ENCODE measurements at regions not wholly inside any gene's neighbourhood (a gene's known extent, or its start where the extent isn't known, plus 50 kb on each side); places are given as distances from the start of the nearest gene placed in this dataset.

GRCh38 chr18:46293742-46294181, 189.6 kb downstream of the HAUS1 start:
- TF ChIP-seq HEYL (CRISPR knock-in tag; IDR thresholded peaks at IDR 0.05) (no peak), EHMT2 (IDR thresholded peaks at IDR 0.05; ENCODE audit: low read depth) (no peak), KDM5A (IDR thresholded peaks at IDR 0.05) (no peak), JUNB (IDR thresholded peaks at IDR 0.05) (no peak), EP300 (IDR thresholded peaks at IDR 0.05) (no peak), FOSB (CRISPR knock-in tag; IDR thresholded peaks at IDR 0.05) (no peak), REST (IDR thresholded peaks at IDR 0.05) (no peak), ZSCAN20 (CRISPR knock-in tag; IDR thresholded peaks at IDR 0.05) (no peak), EHF (CRISPR knock-in tag; IDR thresholded peaks at IDR 0.05) (no peak), TFCP2L1 (CRISPR knock-in tag; IDR thresholded peaks at IDR 0.05) (no peak), CHD2 (IDR thresholded peaks at IDR 0.05; ENCODE audit: low read length, partially characterized antibody) (no peak), PBX3 (IDR thresholded peaks at IDR 0.05) (no peak), MYC (IDR thresholded peaks at IDR 0.05; ENCODE audit: borderline replicate concordance, low read length) (no peak), PHF8 (IDR thresholded peaks at IDR 0.05; ENCODE audit: borderline replicate concordance, low read depth) (no peak)
- no peak overlapping the region for H3K27ac ChIP-seq
- H3K4me3 ChIP-seq: no peak overlapping the region
- no peak overlapping the region for H3K4me2 ChIP-seq
- no peaks in the 10 kb centered on the region for H3K4me1 ChIP-seq
- ChIA-PET CTCF (interaction anchor here (0.8 to 2.8 kb wide), 2 partner anchors 13 to 125 kb away, joined by 3 to 8 read pairs; no protein-coding TSS in a partner anchor), POLR2A (no interaction called here)
- no peak for ATAC-seq
- WGBS (ENCODE audit: missing lambda C conversion rate): 58% methylated on average over 5 of the region's 5 CpGs
- no peak for FAIRE-seq
- no peak for DNase-seq (ENCODE audit: low read depth in 1 of 2, low spot score in 1 of 2)
- no peaks in the 10 kb centered on the region for H3K9me3 ChIP-seq

GRCh38 chr18:46294318-46294717, 190.1 kb downstream of the HAUS1 start:
- Histone ChIP-seq H3K4me1 (no peaks in the 10 kb centered on the region), H3K4me2 (no peak overlapping the region), H3K9me3 (no peaks in the 10 kb centered on the region), H3K4me3 (no peak overlapping the region), H3K27ac (no peak overlapping the region)
- ChIA-PET CTCF (interaction anchor here (0.8 to 2.8 kb wide), 2 partner anchors 14 to 125 kb away, joined by 3 to 8 read pairs; no protein-coding TSS in a partner anchor), POLR2A (no interaction called here)
- FAIRE-seq (no peak), DNase-seq (ENCODE audit: low read depth in 1 of 2, low spot score in 1 of 2) (no peak), ATAC-seq (no peak)
- no peak for TF ChIP-seq ZFP36 (IDR thresholded peaks at IDR 0.05; ENCODE audit: borderline replicate concordance, partially characterized antibody)
- TF ChIP-seq MAFK (IDR thresholded peaks at IDR 0.05; ENCODE audit: partially characterized antibody): no peak
- TF ChIP-seq CEBPB (IDR thresholded peaks at IDR 0.05): peak in 1 of 2 experiments; percentile 14; a peak in 1 of 4 replicates
- TF ChIP-seq POLR2AphosphoS2 (conservative IDR thresholded peaks at IDR 0.05; ENCODE audit: low read length): no peak
- TF ChIP-seq HEYL (CRISPR knock-in tag; IDR thresholded peaks at IDR 0.05): no peak
- WGBS (ENCODE audit: missing lambda C conversion rate): 89% methylated on average over 3 of the region's 3 CpGs

GRCh38 chr18:46294751-46295150, 190.6 kb downstream of the HAUS1 start:
- DNase-seq (ENCODE audit: low read depth in 1 of 2, low spot score in 1 of 2): no peak
- TF ChIP-seq FOXS1 (CRISPR knock-in tag; IDR thresholded peaks at IDR 0.05) (no peak), ZC3H11A (IDR thresholded peaks at IDR 0.05) (no peak), POLR2AphosphoS2 (conservative IDR thresholded peaks at IDR 0.05; ENCODE audit: low read length) (no peak), KDM1A (IDR thresholded peaks at IDR 0.05; ENCODE audit: low read depth) (no peak), SMC3 (IDR thresholded peaks at IDR 0.05) (no peak), RAD21 (conservative IDR thresholded peaks at IDR 0.05 in 1 of 2, IDR thresholded peaks at IDR 0.05 in 1 of 2) (no peak), USF2 (IDR thresholded peaks at IDR 0.05) (no peak), CHD2 (IDR thresholded peaks at IDR 0.05; ENCODE audit: low read length, partially characterized antibody) (no peak), MAX (IDR thresholded peaks at IDR 0.05) (no peak), FOSB (CRISPR knock-in tag; IDR thresholded peaks at IDR 0.05) (no peak), NPAS2 (CRISPR knock-in tag; IDR thresholded peaks at IDR 0.05; ENCODE audit: borderline replicate concordance) (no peak), CEBPB (IDR thresholded peaks at IDR 0.05) (no peak)
- Histone ChIP-seq H3K4me3 (no peak overlapping the region), H3K27ac (no peak overlapping the region), H3K9me3 (no peaks in the 10 kb centered on the region), H3K4me1 (no peaks in the 10 kb centered on the region), H3K4me2 (no peak overlapping the region)
- no peak for ATAC-seq
- CTCF ChIA-PET: interaction anchor here (2.8 kb wide), 1 partner anchor 14 kb away, joined by 8 read pairs; no protein-coding TSS in a partner anchor
- 74% methylated on average over 3 of the region's 5 CpGs for WGBS (ENCODE audit: missing lambda C conversion rate)
- FAIRE-seq: no peak
- POLR2A ChIA-PET: no interaction called here

Measured in A549 (cell line).